Mesothelial cell of epicardium (in vitro differentiated cells): ENCODE measurements at regions not wholly inside any gene's neighbourhood (a gene's known extent, or its start where the extent isn't known, plus 50 kb on each side); places are given as distances from the start of the nearest gene placed in this dataset.
"Not testable (repeated sequence)": the region's sequence is repeated elsewhere in the genome, so short reads cannot be mapped to it uniquely, and the experiment has no call there.

Experiments used
- DNase-seq, 2 experiments: peaks; one replicate each; pipeline ENCODE4 v3.0.0; 2021; ENCODE audit warnings: low spot score in 2 of 2; ENCODE audit not compliant: unreplicated experiment in 2 of 2
- H3K27ac Mint-ChIP-seq: 2 replicates; pipeline ENCODE4 v1.8.0; 2021; ENCODE audit warnings: mixed read lengths
- H3K27me3 Mint-ChIP-seq: 2 replicates; pipeline ENCODE4 v1.8.0; 2021; ENCODE audit warnings: low read depth, mixed read lengths
- H3K36me3 Mint-ChIP-seq: 2 replicates; pipeline ENCODE4 v1.8.0; 2021; ENCODE audit warnings: mixed read lengths
- H3K4me1 Mint-ChIP-seq: 2 replicates; pipeline ENCODE4 v1.8.0; 2021; ENCODE audit warnings: mixed read lengths
- H3K4me3 Mint-ChIP-seq: 2 replicates; pipeline ENCODE4 v1.8.0; 2021; ENCODE audit warnings: mild to moderate bottlenecking, moderate library complexity, mixed read lengths
- H3K9me3 Mint-ChIP-seq: 2 replicates; pipeline ENCODE4 v1.8.0; 2021; ENCODE audit warnings: mixed read lengths
- TF ChIP-seq, protein P1 (sequence below): fragments of 200-600 bp; sonication (generic); IDR thresholded peaks from one replicate; pipeline ENCODE4 v1.5.0; 2021; ENCODE audit warnings: antibody characterized with exemption; ENCODE audit not compliant: unreplicated experiment

DNA sequence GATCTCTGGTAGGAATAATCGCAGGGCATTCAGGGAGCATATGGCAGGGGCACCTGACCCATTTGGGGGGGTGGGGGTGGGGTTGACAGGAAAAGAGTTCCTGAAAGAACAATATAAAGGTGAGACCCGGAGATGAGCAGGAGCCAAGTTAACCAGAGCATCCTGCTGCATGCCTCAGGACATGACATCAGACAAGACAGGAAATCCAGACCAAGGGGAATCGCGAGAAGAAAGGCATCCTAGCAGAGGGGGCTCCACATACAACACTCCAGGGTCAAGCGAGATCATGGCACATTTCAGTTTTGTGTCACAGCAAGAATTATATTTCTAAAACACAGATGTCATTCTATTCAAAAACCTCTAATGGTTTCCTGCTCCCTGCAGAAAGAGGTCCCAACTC, 393.1 kb downstream of the COG6 start:
- DNase-seq: no peak

DNA sequence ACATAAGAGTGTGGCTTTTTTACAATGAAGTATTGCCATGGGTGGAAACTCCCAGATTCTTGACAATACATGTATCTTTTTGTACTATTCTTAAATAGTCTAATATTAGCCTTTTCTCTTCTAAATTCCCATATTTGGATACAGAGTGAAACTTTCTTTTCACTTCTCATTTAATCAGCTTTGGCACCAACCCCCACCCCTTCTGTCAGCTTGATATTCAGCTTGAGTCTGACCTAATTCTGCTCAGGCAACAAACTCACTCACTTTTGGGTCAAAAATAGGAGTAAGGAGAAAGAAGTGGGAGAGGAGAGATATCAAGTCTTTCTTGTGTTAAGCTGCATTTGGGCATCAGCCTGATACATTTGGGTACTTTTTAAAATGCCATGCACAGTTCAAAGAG, 397.5 kb downstream of the COG6 start:
- TF ChIP-seq, protein P1, sequence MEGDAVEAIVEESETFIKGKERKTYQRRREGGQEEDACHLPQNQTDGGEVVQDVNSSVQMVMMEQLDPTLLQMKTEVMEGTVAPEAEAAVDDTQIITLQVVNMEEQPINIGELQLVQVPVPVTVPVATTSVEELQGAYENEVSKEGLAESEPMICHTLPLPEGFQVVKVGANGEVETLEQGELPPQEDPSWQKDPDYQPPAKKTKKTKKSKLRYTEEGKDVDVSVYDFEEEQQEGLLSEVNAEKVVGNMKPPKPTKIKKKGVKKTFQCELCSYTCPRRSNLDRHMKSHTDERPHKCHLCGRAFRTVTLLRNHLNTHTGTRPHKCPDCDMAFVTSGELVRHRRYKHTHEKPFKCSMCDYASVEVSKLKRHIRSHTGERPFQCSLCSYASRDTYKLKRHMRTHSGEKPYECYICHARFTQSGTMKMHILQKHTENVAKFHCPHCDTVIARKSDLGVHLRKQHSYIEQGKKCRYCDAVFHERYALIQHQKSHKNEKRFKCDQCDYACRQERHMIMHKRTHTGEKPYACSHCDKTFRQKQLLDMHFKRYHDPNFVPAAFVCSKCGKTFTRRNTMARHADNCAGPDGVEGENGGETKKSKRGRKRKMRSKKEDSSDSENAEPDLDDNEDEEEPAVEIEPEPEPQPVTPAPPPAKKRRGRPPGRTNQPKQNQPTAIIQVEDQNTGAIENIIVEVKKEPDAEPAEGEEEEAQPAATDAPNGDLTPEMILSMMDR: no peak
- Mint-ChIP-seq H3K27ac (no peak overlapping the region), H3K36me3 (no peaks in the 10 kb centered on the region), H3K9me3 (peaks cover 5% of the 10 kb centered on the region), H3K4me1 (no peaks in the 10 kb centered on the region), H3K4me3 (no peak overlapping the region), H3K27me3 (no peaks in the 10 kb centered on the region)
- DNase-seq: no peak

More for the DNA sequence above, 393.1 kb downstream of the COG6 start:
- Mint-ChIP-seq H3K9me3 (no peaks in the 10 kb centered on the region), H3K36me3 (no peaks in the 10 kb centered on the region), H3K27me3 (peaks cover 1% of the 10 kb centered on the region), H3K4me3 (no peak overlapping the region), H3K27ac (no peak overlapping the region), H3K4me1 (no peaks in the 10 kb centered on the region)
- TF ChIP-seq, protein P1: no peak

DNA sequence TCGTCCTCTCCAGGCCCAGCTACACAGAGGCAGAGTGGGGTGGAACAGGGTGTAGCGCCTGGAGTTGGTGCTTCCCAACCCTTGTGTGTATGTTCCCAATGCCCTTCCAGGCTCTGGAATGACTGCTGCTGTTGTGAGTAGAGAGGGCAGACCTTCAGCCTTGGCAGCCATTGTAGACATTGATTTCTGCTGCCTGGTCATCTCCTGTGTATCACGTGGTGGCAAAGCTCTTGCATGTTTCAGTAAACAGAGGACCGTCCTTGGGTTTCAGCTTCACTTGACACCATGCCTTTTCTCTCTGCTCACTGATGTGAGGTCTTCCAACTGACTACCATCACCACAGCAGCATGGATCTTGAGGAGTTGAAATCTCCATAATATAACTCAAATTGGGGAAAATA, 397.9 kb downstream of the COG6 start:
- TF ChIP-seq, protein P1: no peak
- no peaks in the 10 kb centered on the region for H3K4me1 Mint-ChIP-seq
- no peaks in the 10 kb centered on the region for H3K36me3 Mint-ChIP-seq
- no peak overlapping the region for H3K27ac Mint-ChIP-seq
- H3K4me3 Mint-ChIP-seq: no peak overlapping the region
- no peak for DNase-seq
- H3K9me3 Mint-ChIP-seq: peaks cover 5% of the 10 kb centered on the region
- no peaks in the 10 kb centered on the region for H3K27me3 Mint-ChIP-seq

DNA sequence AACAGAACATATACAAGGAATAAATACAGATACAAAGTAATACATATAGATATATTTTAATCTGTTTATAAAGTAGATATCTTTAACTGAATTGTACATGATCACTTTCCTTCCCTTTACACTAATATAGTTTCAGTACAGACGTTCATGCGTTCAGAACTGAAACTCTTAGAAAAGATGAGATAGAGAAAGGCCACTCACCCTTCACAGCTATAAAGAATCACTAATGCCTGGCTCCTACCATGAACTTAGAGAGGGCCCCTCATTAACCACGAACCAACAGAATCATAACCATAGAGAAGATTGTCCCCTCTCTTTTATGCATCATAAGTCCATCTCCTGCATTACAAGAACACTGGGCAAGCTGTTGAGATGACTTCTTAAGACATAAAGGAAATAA, 399.0 kb downstream of the COG6 start:
- H3K36me3 Mint-ChIP-seq, H3K4me1 Mint-ChIP-seq, H3K4me3 Mint-ChIP-seq, H3K27ac Mint-ChIP-seq, H3K27me3 Mint-ChIP-seq, H3K9me3 Mint-ChIP-seq, DNase-seq: not testable (repeated sequence)

DNA sequence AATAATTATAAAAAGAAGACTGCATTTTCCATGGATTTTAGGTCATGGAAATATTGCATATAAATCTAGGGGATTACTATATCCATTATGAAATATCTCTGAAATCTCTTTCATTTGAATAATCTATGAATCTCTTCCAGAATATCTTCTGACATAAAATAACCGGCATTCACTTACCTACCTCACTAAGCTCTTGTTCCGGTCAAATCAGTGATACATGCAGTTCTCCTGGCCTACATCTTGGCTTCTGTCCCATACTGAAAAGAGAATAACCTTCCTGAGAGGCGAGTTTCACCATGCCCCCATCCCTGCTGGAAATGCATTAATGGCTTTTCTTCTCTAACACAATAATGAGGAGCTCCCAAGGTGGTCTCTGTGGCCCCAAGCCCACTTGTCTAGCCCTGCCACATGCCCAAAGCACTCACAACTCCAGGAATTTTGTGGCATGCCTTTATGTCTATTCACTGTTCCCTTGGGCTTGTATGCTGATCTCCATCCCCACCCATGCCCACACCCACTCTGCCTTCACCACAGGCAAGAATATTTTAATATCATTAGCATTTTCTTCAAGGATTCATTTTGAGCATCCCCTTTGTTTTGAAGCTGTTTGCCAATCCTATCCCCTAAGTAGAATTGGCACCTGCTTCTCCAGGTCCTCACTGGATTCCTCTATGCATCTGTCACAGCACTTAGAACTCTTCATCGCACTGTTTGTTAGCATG, 401.6 kb downstream of the COG6 start:
- Mint-ChIP-seq H3K9me3 (peaks cover 5% of the 10 kb centered on the region), H3K4me3 (no peak overlapping the region), H3K4me1 (no peaks in the 10 kb centered on the region), H3K27ac (no peak overlapping the region), H3K36me3 (no peaks in the 10 kb centered on the region), H3K27me3 (no peaks in the 10 kb centered on the region)
- TF ChIP-seq, protein P1: no peak
- DNase-seq: no peak

DNA sequence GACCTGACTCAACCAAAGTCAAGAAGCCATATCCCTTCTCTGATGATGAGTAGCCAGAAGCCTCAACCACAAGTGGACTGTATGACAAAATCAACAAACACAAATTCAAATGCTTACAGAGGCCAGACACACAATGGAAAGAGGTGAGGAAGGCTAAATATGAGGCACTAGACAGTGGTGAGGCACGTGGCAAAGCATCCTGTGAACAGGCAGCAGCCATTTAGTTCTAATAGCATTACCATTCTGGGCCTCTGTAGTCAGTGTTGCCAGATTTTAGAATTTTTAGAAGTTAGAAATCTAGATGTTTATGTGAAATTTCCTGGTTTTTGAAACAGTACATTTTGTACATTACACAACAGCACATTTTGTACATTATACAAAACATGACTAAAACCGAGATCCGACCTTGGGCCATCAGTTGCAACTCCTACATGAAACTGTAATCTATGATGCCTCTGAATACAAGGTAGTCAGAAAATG, 403.3 kb downstream of the COG6 start:
- Mint-ChIP-seq H3K27me3 (no peaks in the 10 kb centered on the region), H3K4me3 (no peak overlapping the region), H3K9me3 (peaks cover 4% of the 10 kb centered on the region), H3K36me3 (no peaks in the 10 kb centered on the region), H3K27ac (no peak overlapping the region), H3K4me1 (peaks cover 9% of the 10 kb centered on the region)
- DNase-seq: no peak
- TF ChIP-seq, protein P1: no peak
